HG02759 (cell line): ENCODE measurements at regions not wholly inside any gene's neighbourhood (a gene's known extent, or its start where the extent isn't known, plus 50 kb on each side); places are given as distances from the start of the nearest gene placed in this dataset.
"Not testable (repeated sequence)": the region's sequence is repeated elsewhere in the genome, so short reads cannot be mapped to it uniquely, and the experiment has no call there.

Source experiments
- ATAC-seq: cut with Tn5 transposase; IDR thresholded peaks from one replicate; pipeline ENCODE4 v1.9.1; 2021; ENCODE audit warnings: mild to moderate bottlenecking, moderate library complexity; ENCODE audit not compliant: unreplicated experiment

GRCh38 chrX:124234348-124234747 lies 98.1 kb upstream of the TEX13D start:
- no peak for ATAC-seq

DNA sequence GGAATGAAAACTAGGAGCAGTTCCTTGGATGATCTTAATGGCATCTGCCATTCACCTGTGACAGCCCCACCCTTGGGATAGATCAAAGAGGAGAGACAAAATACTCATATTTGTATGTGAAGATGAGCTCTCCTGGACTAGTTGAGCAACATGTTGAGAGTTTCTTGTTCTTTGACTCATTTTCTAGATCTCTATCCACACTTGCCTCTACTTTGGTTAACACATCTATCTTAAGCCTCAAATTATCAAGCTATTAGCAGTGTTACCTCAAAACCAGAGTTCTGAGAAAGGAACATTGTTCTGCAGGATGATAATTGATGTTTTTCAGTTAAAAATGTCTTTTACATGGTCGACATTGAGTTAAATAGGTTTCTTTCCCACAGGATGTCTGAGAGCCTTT lies 94.2 kb upstream of the TEX13D start:
- ATAC-seq = no peak

- peak; percentile 30 for ATAC-seq
These were observed 93.1 kb upstream of the TEX13D start for GRCh38 chrX:124239324-124239723.

DNA sequence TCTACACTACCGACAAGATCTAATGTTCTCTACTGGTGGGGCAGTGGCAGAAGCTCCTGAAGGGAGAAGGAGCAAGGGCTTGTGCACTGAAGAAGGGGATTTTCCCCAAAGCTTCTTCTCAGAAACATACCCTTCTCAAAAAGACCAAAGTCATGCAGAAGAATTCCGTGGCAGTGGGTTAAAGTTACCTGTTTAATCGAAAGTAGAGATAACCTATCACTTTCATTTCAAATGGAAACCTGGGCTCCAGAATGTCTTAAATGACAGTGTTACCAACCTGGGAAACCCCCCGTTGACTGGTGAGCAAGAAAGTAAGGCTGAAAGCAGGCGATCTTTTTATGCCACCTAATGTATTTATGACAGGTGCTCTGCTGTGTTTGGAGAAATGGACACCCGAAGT lies 92.5 kb upstream of the TEX13D start:
- peak; percentile 87 for ATAC-seq

- ATAC-seq = no peak
These were observed 92.0 kb upstream of the TEX13D start for GRCh38 chrX:124240422-124240821.

DNA sequence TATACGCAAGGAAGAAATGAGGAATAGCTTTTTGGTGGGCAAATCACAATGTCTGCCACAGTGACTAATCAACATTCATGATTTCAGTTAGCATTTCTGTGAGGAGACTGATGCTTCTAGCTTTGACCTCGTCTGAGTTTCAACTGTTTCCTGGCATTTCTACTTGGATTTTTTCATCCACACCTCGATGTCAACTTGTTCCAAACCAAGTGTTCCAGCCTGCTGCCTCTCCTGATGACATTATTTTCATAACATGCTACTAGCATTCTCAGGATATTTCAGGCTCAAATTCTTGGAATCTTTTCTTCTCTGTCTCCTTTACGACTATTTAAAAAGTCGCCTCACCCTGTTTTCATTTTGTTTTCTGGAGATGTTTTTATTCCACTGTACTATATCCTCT lies 90.3 kb upstream of the TEX13D start:
- ATAC-seq = no peak

DNA sequence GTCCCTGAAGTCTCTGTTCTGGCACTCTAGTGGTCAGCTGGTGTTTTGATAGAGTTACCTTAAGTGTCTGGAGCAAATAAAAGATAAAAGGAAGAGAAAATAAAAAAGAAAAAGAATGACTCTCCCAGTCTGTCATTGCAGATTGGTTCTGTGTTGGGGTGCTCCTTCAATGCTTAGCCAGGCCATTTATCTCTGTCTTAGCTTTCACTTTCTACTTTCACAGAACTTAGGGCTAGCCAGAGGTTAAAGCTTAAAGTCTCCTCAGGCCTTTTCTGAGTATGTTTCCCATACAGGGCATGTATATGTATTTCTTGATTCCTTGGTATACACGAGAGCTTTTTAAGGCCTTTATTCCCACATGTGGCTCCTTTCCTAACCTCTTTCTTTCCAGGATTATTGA lies 83.1 kb upstream of the TEX13D start:
- no peak for ATAC-seq

DNA sequence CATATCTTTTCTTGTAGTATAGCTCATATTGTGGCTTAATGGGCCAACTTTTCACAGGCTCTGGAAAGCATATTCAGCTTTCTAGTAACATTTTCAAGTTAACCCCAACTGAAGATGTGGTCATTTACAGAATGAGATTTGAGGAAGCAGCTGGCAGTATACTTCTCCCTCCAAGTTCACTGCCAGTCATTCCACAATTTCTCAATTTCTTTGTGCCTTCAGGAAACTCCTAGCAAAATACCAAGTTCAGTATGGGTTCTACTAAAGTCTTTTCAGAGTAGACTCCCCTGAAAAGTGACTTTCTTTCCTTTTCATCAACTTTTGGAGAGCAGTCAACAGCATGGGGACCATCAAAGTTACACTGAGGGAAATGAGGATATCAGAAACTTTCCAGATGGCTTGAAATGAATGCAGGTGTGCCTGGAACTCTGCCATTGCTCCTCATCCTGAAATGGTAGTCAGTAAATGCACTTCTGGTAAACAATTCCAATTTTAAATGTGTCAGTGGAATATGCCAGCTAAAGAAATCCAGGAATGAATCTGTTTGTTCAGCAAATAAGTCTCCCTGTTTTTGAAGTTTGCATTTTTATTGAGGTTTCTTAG lies 81.5 kb upstream of the TEX13D start:
- no peak for ATAC-seq

GRCh38 chrX:124254611-124255010 lies 77.8 kb upstream of the TEX13D start:
- ATAC-seq = no peak

GRCh38 chrX:124256216-124256615 lies 76.2 kb upstream of the TEX13D start:
- no peak for ATAC-seq

GRCh38 chrX:124256629-124257380 lies 75.7 kb upstream of the TEX13D start:
- no peak for ATAC-seq

GRCh38 chrX:124257924-124258702 lies 74.3 kb upstream of the TEX13D start:
- ATAC-seq = no peak

DNA sequence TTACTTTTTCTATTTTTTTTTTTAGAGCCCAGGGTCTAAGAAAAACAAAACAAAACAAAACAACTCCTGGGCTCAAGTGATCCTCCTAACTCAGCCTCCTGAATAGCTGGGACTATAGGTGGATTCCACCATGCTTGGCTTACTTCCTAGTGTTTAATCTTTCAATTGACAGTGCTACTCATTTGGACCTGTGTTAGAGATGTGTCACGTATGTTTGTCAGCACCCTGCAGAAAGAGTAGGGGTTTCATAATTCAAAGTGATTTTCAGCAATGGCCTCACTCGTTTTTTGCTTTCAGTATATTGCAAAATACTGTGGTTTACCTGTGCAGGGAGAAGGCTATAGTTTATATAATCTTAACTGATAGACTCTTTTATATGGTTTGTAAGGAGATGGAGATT lies 71.6 kb upstream of the TEX13D start:
- ATAC-seq = no peak

- no peak for ATAC-seq
These were observed 68.7 kb upstream of the TEX13D start for GRCh38 chrX:124263743-124264142.

DNA sequence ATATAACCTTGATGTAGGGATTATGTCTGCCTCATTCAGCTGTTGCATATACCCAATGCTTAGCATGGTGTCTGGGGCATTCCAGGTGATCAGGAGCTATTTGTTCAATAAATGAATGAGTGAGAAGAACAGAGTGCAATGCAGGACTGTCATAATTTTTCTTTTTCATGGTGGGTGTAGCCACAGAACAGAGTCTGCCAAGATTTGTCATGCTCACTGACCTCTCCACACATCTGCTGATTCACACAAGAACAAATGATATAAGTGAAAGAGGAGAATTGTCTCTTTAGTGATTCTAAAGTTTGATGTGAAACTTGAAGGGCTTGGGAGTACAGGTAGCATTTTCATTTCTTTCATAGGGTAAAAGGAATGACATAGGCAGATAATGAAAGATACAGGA lies 64.4 kb upstream of the TEX13D start:
- no peak for ATAC-seq

GRCh38 chrX:124269881-124270280 lies 62.6 kb upstream of the TEX13D start:
- ATAC-seq = no peak

DNA sequence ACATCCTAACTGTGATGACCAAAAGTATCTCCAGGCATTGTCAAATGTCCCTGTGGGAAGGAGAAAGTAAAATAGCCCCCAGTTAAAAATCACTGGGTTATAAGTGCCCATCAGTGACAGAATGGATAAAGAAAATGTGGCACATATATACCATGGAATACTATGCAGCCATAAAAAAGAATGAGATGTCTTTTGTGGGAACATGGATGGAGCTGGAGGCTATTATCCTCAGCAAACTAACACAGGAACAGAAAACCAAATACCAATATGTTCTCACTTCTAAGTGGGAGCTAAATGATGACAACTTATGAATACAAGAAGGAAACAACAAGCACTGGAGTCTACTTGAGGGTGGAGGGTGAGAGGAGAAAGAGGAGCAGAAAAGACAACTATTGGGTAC lies 60.9 kb upstream of the TEX13D start:
- ATAC-seq = not testable (repeated sequence)

DNA sequence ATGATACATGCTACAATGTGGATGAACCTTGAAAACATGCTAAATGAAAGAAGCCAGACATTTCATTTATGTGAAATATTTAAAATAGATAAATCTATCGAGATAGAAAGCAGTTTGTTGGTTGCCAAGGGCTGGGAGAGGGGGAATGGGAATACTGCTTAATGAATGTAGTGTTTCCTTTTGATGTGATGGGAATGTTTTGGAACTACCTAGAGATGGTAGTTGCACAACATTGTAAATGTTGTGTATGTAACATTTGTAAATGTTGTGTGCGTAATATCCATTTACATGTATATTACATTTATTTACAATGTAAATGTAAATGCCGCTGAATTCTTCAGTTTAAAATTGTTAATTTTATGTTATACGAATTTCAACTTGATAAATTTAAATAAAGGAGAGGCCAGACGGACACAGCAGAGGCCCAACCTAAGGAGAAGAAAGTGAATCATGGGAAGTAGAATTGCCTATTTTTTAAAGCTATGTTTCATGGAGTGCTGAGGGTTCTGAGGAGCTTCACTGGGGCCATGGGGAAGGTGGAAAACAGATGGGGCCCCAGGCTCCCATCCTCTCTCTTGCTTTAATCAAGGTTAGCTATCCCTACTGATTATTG lies 60.0 kb upstream of the TEX13D start:
- ATAC-seq = no peak

DNA sequence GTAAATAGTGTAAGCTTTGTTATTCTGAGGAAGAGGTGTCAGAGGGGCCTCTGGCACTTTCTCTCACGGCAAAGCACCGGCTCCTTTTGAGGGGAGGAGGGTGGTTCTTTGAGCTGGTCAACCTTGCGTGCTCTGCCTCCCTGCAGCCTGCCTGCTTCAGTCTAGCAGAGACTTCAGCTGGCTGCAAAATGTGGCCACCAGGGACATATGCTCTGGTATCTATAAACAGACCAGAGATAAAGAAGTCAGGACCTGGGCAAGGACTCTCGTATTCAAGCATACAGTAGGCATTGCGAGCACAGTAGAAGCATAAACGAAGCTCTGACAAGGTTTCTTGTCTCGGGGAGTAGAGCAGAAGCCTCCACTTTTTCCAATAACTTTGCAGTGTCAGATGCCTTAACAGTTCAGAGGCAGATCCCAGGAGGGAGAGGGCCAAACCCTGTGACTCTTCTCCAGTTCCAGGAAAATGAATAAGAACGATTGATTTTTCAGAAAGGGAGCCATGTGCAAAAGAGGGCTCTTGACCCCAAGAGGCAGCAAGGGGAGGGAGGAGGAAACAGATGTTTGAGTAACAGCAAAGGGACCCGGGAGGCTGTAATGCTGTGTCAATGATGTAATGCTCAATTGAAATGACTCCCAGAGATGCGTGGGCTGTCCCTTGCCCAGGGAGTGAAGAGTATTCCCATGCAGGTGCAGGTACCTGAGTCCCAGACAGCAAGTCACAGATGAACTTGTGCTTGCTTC lies 57.9 kb upstream of the TEX13D start:
- ATAC-seq = no peak

GRCh38 chrX:124275182-124275894 lies 57.1 kb upstream of the TEX13D start:
- ATAC-seq = no peak
